KMS-11 (cell line): ENCODE measurements at regions not wholly inside any gene's neighbourhood (a gene's known extent, or its start where the extent isn't known, plus 50 kb on each side); places are given as distances from the start of the nearest gene placed in this dataset.

Experiments used
- H2AFZ ChIP-seq: fragments of 200-600 bp; sonication (generic); 2 replicates; pipeline ENCODE4 v1.6.1; 2016; ENCODE audit warnings: antibody characterized with exemption, mixed run types, low read depth
- H3K27ac ChIP-seq: fragments of 200-600 bp; sonication (generic); 2 replicates; pipeline ENCODE4 v1.6.1; 2016; ENCODE audit warnings: mild to moderate bottlenecking, mixed run types
- H3K27me3 ChIP-seq: fragments of 200-600 bp; sonication (generic); 2 replicates; pipeline ENCODE4 v1.6.1; 2017; ENCODE audit warnings: mild to moderate bottlenecking, low read depth, mixed run types, moderate library complexity; ENCODE audit not compliant: insufficient read depth
- H3K36me3 ChIP-seq: fragments of 200-600 bp; sonication (generic); 2 replicates; pipeline ENCODE4 v1.6.1; 2017; ENCODE audit warnings: mild to moderate bottlenecking, mixed run types; ENCODE audit not compliant: insufficient read depth
- H3K4me1 ChIP-seq: fragments of 200-600 bp; sonication (generic); 2 replicates; pipeline ENCODE4 v1.6.1; 2016; ENCODE audit warnings: mild to moderate bottlenecking, low read depth, mixed run types; ENCODE audit not compliant: poor library complexity, severe bottlenecking
- H3K4me2 ChIP-seq: fragments of 200-600 bp; sonication (generic); 2 replicates; pipeline ENCODE4 v1.7.0; 2016; ENCODE audit warnings: mild to moderate bottlenecking, mixed run types
- H3K4me3 ChIP-seq: fragments of 200-600 bp; sonication (generic); IDR thresholded peaks from 2 replicates; pipeline ENCODE4 v1.6.1; 2017; ENCODE audit warnings: low read depth, low read length, mixed read lengths; ENCODE audit not compliant: insufficient read depth
- H3K79me2 ChIP-seq: fragments of 200-600 bp; sonication (generic); 2 replicates; pipeline ENCODE4 v1.6.1; 2016; ENCODE audit warnings: low read depth, mixed run types; ENCODE audit not compliant: insufficient read depth
- H3K9ac ChIP-seq: fragments of 200-600 bp; sonication (generic); 2 replicates; pipeline ENCODE4 v1.6.1; 2016; ENCODE audit warnings: mild to moderate bottlenecking, mixed run types
- H4K20me1 ChIP-seq: fragments of 200-600 bp; sonication (generic); 2 replicates; pipeline ENCODE4 v1.6.1; 2016; ENCODE audit warnings: mild to moderate bottlenecking, mixed run types; ENCODE audit not compliant: insufficient read depth
- CTCF ChIP-seq: fragments of 200-600 bp; sonication (generic); conservative IDR thresholded peaks from 2 replicates; pipeline ENCODE4 v1.6.1; 2017; ENCODE audit warnings: low read depth, mild to moderate bottlenecking, antibody characterized with exemption, low read length, moderate library complexity, mixed read lengths

- H2AFZ ChIP-seq = no peak overlapping the region
- no peaks in the 10 kb centered on the region for H3K79me2 ChIP-seq
- no peaks in the 10 kb centered on the region for H3K36me3 ChIP-seq
- H3K4me3 ChIP-seq = no peak overlapping the region
- no peaks in the 10 kb centered on the region for H3K27me3 ChIP-seq
- no peaks in the 10 kb centered on the region for H3K4me1 ChIP-seq
- H3K4me2 ChIP-seq = no peak overlapping the region
- H4K20me1 ChIP-seq = no peaks in the 10 kb centered on the region
- no peak overlapping the region for H3K9ac ChIP-seq
- no peak for TF ChIP-seq CTCF
- H3K27ac ChIP-seq = no peak overlapping the region
These were observed 535.4 kb downstream of the RPS29 start for GRCh38 chr14:49050822-49051221.

GRCh38 chr14:49049711-49050110, 536.5 kb downstream of the RPS29 start:
- Histone ChIP-seq H3K27ac (no peak overlapping the region), H2AFZ (no peak overlapping the region), H3K4me3 (no peak overlapping the region), H3K79me2 (no peaks in the 10 kb centered on the region), H4K20me1 (no peaks in the 10 kb centered on the region), H3K4me2 (no peak overlapping the region), H3K4me1 (no peaks in the 10 kb centered on the region), H3K27me3 (no peaks in the 10 kb centered on the region), H3K9ac (no peak overlapping the region), H3K36me3 (no peaks in the 10 kb centered on the region)
- TF ChIP-seq CTCF = no peak

DNA sequence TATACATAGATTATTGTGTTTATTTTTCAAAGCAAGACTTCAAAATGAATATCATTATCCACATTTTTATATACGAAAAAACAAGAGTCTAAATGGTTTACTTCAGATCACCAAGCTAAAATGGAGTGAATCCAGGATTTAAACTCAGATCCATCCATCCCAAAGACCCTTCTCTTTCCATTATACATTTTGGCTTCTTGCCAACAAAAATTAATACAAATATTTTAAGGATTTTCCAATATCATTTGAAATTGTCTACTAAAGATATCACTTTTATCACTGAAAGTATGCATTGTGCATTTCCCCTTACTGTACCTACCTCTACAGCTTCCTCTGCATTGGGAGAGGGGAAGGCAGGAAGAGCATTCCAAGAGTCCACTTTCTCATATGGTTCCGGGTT, 541.2 kb downstream of the RPS29 start:
- Histone ChIP-seq H3K4me2 (no peak overlapping the region), H3K27ac (no peak overlapping the region), H3K79me2 (no peaks in the 10 kb centered on the region)

DNA sequence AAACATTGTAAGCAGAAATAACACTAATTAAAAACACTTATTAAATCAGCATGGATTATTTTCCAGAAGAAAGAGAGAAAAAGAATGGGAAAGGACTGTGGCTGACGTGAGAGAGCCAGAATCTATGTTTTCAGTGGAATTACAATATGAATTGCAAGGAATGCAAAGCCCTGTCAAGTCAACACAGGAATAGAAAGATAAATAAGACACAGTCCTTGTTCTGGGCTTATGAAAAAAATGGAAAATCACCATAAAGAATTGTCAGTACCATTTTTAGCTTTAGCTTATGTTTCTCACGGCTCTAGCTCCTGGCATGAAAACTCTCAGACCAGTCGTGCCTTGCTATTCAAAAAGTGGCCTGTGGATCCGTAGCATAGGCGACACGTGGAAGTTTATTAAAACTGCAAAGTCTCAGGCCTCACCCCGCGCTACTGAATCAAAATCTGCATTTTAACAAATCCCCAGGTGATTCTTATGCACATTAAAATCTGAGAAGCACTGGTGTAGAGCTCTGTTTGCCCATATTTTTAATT, 549.1 kb downstream of the RPS29 start:
- Histone ChIP-seq H3K27ac (no peak overlapping the region), H3K27me3 (no peaks in the 10 kb centered on the region), H3K36me3 (no peaks in the 10 kb centered on the region), H3K9ac (no peak overlapping the region), H4K20me1 (no peaks in the 10 kb centered on the region), H3K4me2 (no peak overlapping the region), H3K79me2 (no peaks in the 10 kb centered on the region), H3K4me1 (no peaks in the 10 kb centered on the region), H3K4me3 (no peak overlapping the region), H2AFZ (no peak overlapping the region)
- no peak for TF ChIP-seq CTCF

More for the DNA sequence above, 541.2 kb downstream of the RPS29 start:
- H3K4me1 ChIP-seq = no peaks in the 10 kb centered on the region
- no peak overlapping the region for H2AFZ ChIP-seq
- no peaks in the 10 kb centered on the region for H4K20me1 ChIP-seq
- H3K4me3 ChIP-seq = no peak overlapping the region
- no peaks in the 10 kb centered on the region for H3K36me3 ChIP-seq
- no peak for TF ChIP-seq CTCF
- no peaks in the 10 kb centered on the region for H3K27me3 ChIP-seq
- H3K9ac ChIP-seq = no peak overlapping the region
